SK-N-SH (cell line): ENCODE measurements at regions not wholly inside any gene's neighbourhood (a gene's known extent, or its start where the extent isn't known, plus 50 kb on each side); places are given as distances from the start of the nearest gene placed in this dataset.

Experiments used
- CTCF ChIA-PET: fragments of 300-600, 350-600 bp; formaldehyde crosslinking; extraction: SDS; loops from one replicate; lab custom pipeline; 2021; lab: Yijun Ruan, JAX
- POLR2A ChIA-PET: fragments of 350-600 bp; sonication (Branson Sonifier 250); formaldehyde crosslinking; extraction: SDS; loops from one replicate; lab custom pipeline; 2020; ENCODE audit warnings: antibody characterized with exemption, inconsistent platforms; lab: Yijun Ruan, JAX
- DNase-seq: peaks from one replicate; pipeline ENCODE4 v3.0.0; 2012
- H2AFZ ChIP-seq: fragments of 200-600 bp; sonication (generic); 2 replicates; pipeline ENCODE4 v1.8.1; 2016; ENCODE audit warnings: antibody characterized with exemption, mild to moderate bottlenecking, low read depth
- H3F3A ChIP-seq: fragments of 200-600 bp; sonication (generic); replicated peaks from 2 replicates; pipeline ENCODE3; 2016; ENCODE audit warnings: antibody characterized with exemption, mild to moderate bottlenecking; ENCODE audit not compliant: insufficient read depth
- H3K27ac ChIP-seq, 2 experiments: fragments of 200-500 bp in 1 of 2; fragments of 200-600 bp in 1 of 2; sonication (Bioruptor generic) in 1 of 2; sonication (generic), shearing (Covaris generic) in 1 of 2; 2 replicates each; pipeline versions ENCODE4 v1.5.1 to v1.6.1; 2014 to 2016; ENCODE audit warnings: low read depth in 2 of 2, inconsistent platforms in 1 of 2, low read length in 1 of 2, mild to moderate bottlenecking in 1 of 2, mixed read lengths in 1 of 2
- H3K27me3 ChIP-seq: fragments of 200-600 bp; sonication (generic), shearing (Covaris generic); 2 replicates; pipeline ENCODE4 v1.6.1; 2016; ENCODE audit warnings: mixed run types; ENCODE audit not compliant: insufficient read depth
- H3K36me3 ChIP-seq, 2 experiments: fragments of 200-500 bp in 1 of 2; fragments of 200-600 bp in 1 of 2; sonication (Bioruptor generic) in 1 of 2; sonication (generic) in 1 of 2; replicated peaks in 1 of 2; 2 replicates each; pipeline versions ENCODE3 to v1.5.1; 2014 to 2016; ENCODE audit warnings: low read length in 1 of 2, mild to moderate bottlenecking in 1 of 2; ENCODE audit not compliant: insufficient read depth in 2 of 2, control insufficient read depth in 1 of 2
- H3K4me1 ChIP-seq, 2 experiments: fragments of 200-500 bp in 1 of 2; fragments of 200-600 bp in 1 of 2; sonication (Bioruptor generic) in 1 of 2; sonication (generic), shearing (Covaris generic) in 1 of 2; 2 replicates each; pipeline versions ENCODE4 v1.5.1 to v1.6.1; 2014 to 2016; ENCODE audit warnings: low read depth in 1 of 2, low read length in 1 of 2, mixed run types in 1 of 2; ENCODE audit not compliant: insufficient read depth in 2 of 2, control insufficient read depth in 1 of 2
- H3K4me2 ChIP-seq: fragments of 200-600 bp; sonication (generic), shearing (Covaris generic); 2 replicates; pipeline ENCODE4 v1.6.1; 2017; ENCODE audit warnings: mixed run types
- H3K4me3 ChIP-seq, 2 experiments: fragments of 200-500 bp in 1 of 2; fragments of 200-600 bp in 1 of 2; sonication (Bioruptor generic) in 1 of 2; sonication (generic), shearing (Covaris generic) in 1 of 2; 2 replicates each; pipeline versions ENCODE4 v1.5.1 to v1.8.1; 2014 to 2016; ENCODE audit warnings: low read depth in 2 of 2, inconsistent platforms in 1 of 2, low read length in 1 of 2, mild to moderate bottlenecking in 1 of 2, mixed read lengths in 1 of 2, moderate library complexity in 1 of 2
- H3K79me2 ChIP-seq: fragments of 200-600 bp; sonication (generic); 2 replicates; pipeline ENCODE4 v1.8.1; 2017; ENCODE audit warnings: mild to moderate bottlenecking; ENCODE audit not compliant: insufficient read depth
- H3K9ac ChIP-seq: fragments of 200-600 bp; sonication (generic); 2 replicates; pipeline ENCODE4 v1.6.1; 2017; ENCODE audit warnings: mixed run types
- H3K9me2 ChIP-seq: fragments of 200-600 bp; sonication (generic); 2 replicates; pipeline ENCODE4 v1.6.1; 2017; ENCODE audit warnings: mixed run types
- H3K9me3 ChIP-seq: fragments of 200-600 bp; sonication (generic); 2 replicates; pipeline ENCODE4 v1.6.1; 2017; ENCODE audit warnings: mixed run types, mild to moderate bottlenecking, moderate library complexity
- H4K20me1 ChIP-seq: fragments of 200-600 bp; sonication (generic); 2 replicates; pipeline ENCODE4 v1.6.1; 2017; ENCODE audit warnings: mild to moderate bottlenecking, mixed run types; ENCODE audit not compliant: insufficient read depth
- ELF1 ChIP-seq: IDR thresholded peaks from 2 replicates; pipeline ENCODE4 v1.4.0; 2012
- FOSL2 ChIP-seq: IDR thresholded peaks from 2 replicates; pipeline ENCODE4 v1.4.0; 2012; ENCODE audit warnings: low read depth, mild to moderate bottlenecking, moderate library complexity, borderline replicate concordance
- FOXJ3 ChIP-seq: sonication (generic); formaldehyde crosslinking; IDR thresholded peaks from 2 replicates; pipeline ENCODE4 v1.5.1; 2020; ENCODE audit warnings: mild to moderate bottlenecking, missing genetic modification reagents
- FOXM1 ChIP-seq: IDR thresholded peaks from 2 replicates; pipeline ENCODE4 v1.4.0; 2012; ENCODE audit warnings: low read depth, mild to moderate bottlenecking
- IRF3 ChIP-seq: fragments of 150-350 bp; IDR thresholded peaks from 2 replicates; pipeline ENCODE4 v1.6.1; 2016; ENCODE audit warnings: mild to moderate bottlenecking, low read depth, low read length
- MAX ChIP-seq: IDR thresholded peaks from 2 replicates; pipeline ENCODE4 v1.4.0; 2012; ENCODE audit warnings: low read depth
- NFIC ChIP-seq: IDR thresholded peaks from 2 replicates; pipeline ENCODE4 v1.4.0; 2012; ENCODE audit warnings: borderline replicate concordance
- NRF1 ChIP-seq: IDR thresholded peaks from 2 replicates; pipeline ENCODE4 v1.6.1; 2012; ENCODE audit warnings: low read depth, mild to moderate bottlenecking, low read length
- RAD21 ChIP-seq: IDR thresholded peaks from 2 replicates; pipeline ENCODE4 v1.6.1; 2012; ENCODE audit warnings: mild to moderate bottlenecking, low read length
- REST ChIP-seq: IDR thresholded peaks from 2 replicates; pipeline ENCODE4 v1.6.1; 2012; ENCODE audit warnings: mild to moderate bottlenecking, low read depth, low read length, moderate library complexity
- RFX5 ChIP-seq: IDR thresholded peaks from 2 replicates; pipeline ENCODE4 v1.6.1; 2012; ENCODE audit warnings: mild to moderate bottlenecking, improper control_type of control experiment, low read length
- SMC3 ChIP-seq: IDR thresholded peaks from 2 replicates; pipeline ENCODE4 v1.6.1; 2012; ENCODE audit warnings: low read depth, low read length, improper control_type of control experiment
- TAF1 ChIP-seq: IDR thresholded peaks from 2 replicates; pipeline ENCODE4 v1.6.1; 2012; ENCODE audit warnings: low read depth, mild to moderate bottlenecking, low read length, moderate library complexity, borderline replicate concordance
- TEAD4 ChIP-seq: IDR thresholded peaks from 2 replicates; pipeline ENCODE4 v1.4.0; 2012; ENCODE audit warnings: mild to moderate bottlenecking, borderline replicate concordance; ENCODE audit not compliant: insufficient read depth
- USF2 ChIP-seq: fragments of 150-350 bp; IDR thresholded peaks from 2 replicates; pipeline ENCODE4 v1.6.1; 2017; ENCODE audit warnings: antibody characterized with exemption, low read length, low read depth, borderline replicate concordance
- YY1 ChIP-seq: IDR thresholded peaks from 2 replicates; pipeline ENCODE4 v1.4.0; 2012; ENCODE audit warnings: low read depth, mild to moderate bottlenecking
- WGBS: methylation state at CpG from one replicate; pipeline ENCODE4 v1.1.6; 2017; ENCODE audit warnings: low lambda C conversion rate; 5-methylcytosine and 5-hydroxymethylcytosine counted together

- 61% methylated on average over 7 of the region's 7 CpGs for WGBS
- no peak overlapping the region for H3K4me3 ChIP-seq
- no peaks in the 10 kb centered on the region for H3K27me3 ChIP-seq
- no peaks in the 10 kb centered on the region for H3K36me3 ChIP-seq
- no peak overlapping the region for H2AFZ ChIP-seq
- no peaks in the 10 kb centered on the region for H3K79me2 ChIP-seq
- POLR2A ChIA-PET, result no interaction called here
- TF ChIP-seq FOXM1 (no peak), IRF3 (no peak), USF2 (no peak), FOSL2 (no peak), NFIC (no peak), SMC3 (no peak), RAD21 (no peak), REST (no peak), MAX (no peak), NRF1 (no peak), FOXJ3 (CRISPR knock-in tag) (no peak), TAF1 (no peak), ELF1 (no peak), TEAD4 (no peak), RFX5 (no peak), YY1 (no peak)
- H3K4me1 ChIP-seq, result no peaks in the 10 kb centered on the region; a peak in 1 of 4 replicates
- no peaks in the 10 kb centered on the region for H3K9me3 ChIP-seq
- no peaks in the 10 kb centered on the region for H3K9me2 ChIP-seq
- no peaks in the 10 kb centered on the region for H4K20me1 ChIP-seq
- no peak overlapping the region for H3K27ac ChIP-seq
- CTCF ChIA-PET, result interaction anchor here (0.6 kb wide), 1 partner anchor 206 kb away, joined by 3 read pairs; no protein-coding TSS in a partner anchor
- no peak overlapping the region for H3K4me2 ChIP-seq
- no peak for DNase-seq
- no peaks in the 10 kb centered on the region for H3F3A ChIP-seq
- H3K9ac ChIP-seq, result no peak overlapping the region
These were observed 740.1 kb upstream of the FANCL start for GRCh38 chr2:58981237-58981636.
